Ascending aorta (tissue), 2 donors: ENCODE measurements at regions not wholly inside any gene's neighbourhood (a gene's known extent, or its start where the extent isn't known, plus 50 kb on each side); places are given as distances from the start of the nearest gene placed in this dataset.
"Not testable (repeated sequence)": the region's sequence is repeated elsewhere in the genome, so short reads cannot be mapped to it uniquely, and the experiment has no call there.

ENCODE experiments used
- DNase-seq, 2 donors: peaks; one replicate each; pipeline ENCODE4 v3.0.0-alpha.2; 2019; ENCODE audit warnings: low spot score in 2 of 2
- H3K27ac ChIP-seq, 2 donors: fragments of 200-600 bp; sonication (generic); one replicate each; pipeline ENCODE4 v1.5.1; 2016 to 2017; ENCODE audit warnings: mild to moderate bottlenecking in 1 of 2
- H3K27me3 ChIP-seq: fragments of 200-600 bp; sonication (generic); one replicate; pipeline ENCODE4 v1.5.1; 2017
- H3K36me3 ChIP-seq, 2 donors: fragments of 200-600 bp; sonication (generic); one replicate each; pipeline ENCODE4 v1.5.1; 2016
- H3K4me1 ChIP-seq, 2 donors: fragments of 200-600 bp; sonication (generic); one replicate each; pipeline ENCODE4 v1.5.1; 2016 to 2017; ENCODE audit warnings: mild to moderate bottlenecking in 1 of 2
- H3K4me3 ChIP-seq, 2 donors: fragments of 200-600 bp; sonication (generic); one replicate each; pipeline ENCODE4 v1.5.1; 2016 to 2017; ENCODE audit warnings: mild to moderate bottlenecking in 1 of 2
- H3K9me3 ChIP-seq, 2 donors: fragments of 200-600 bp; sonication (generic); one replicate each; pipeline ENCODE4 v1.5.1; 2016
- intact Hi-C: fragments of 100-400 bp; cut with DNase I; formaldehyde crosslinking; loops from one replicate; pipeline ENCODE4 v1.15.1; 2023
- TF ChIP-seq, protein P1 (sequence below), 3 experiments: fragments of 200-600 bp in 2 of 3; fragments of 450-650 bp in 1 of 3; sonication (generic) in 2 of 3; IDR thresholded peaks; one replicate each; pipeline ENCODE4 v1.5.1; 2016 to 2019; ENCODE audit warnings: antibody characterized with exemption in 3 of 3, mild to moderate bottlenecking in 1 of 3, moderate library complexity in 1 of 3

DNA sequence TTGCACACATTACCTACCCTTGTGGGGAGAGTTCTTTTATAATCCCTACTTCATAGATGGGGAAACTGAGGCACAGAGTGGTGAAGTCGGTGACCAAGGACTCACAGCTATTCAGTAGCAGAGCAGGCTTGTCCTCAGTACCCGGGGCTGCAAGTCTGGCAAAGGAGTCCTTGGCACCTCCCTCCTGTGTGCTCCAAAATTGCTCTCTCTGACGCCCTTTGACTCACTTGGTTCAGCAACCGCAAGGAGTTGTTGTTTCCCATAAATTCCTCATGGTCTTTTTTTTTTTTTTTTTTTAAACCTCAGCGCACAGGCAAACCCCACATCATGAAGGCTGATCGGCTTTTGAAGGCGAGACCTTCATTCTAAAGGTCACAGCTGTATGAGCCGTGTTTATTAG is 143.2 kb downstream of the CEBPB start:
- Histone ChIP-seq H3K27ac (no peak overlapping the region), H3K36me3 (no peaks in the 10 kb centered on the region), H3K9me3 (no peaks in the 10 kb centered on the region), H3K4me3 (no peak overlapping the region), H3K4me1 (no peaks in the 10 kb centered on the region), H3K27me3 (no peaks in the 10 kb centered on the region)
- no peak for DNase-seq
- intact Hi-C loops: no loop called here
- TF ChIP-seq, protein P1, sequence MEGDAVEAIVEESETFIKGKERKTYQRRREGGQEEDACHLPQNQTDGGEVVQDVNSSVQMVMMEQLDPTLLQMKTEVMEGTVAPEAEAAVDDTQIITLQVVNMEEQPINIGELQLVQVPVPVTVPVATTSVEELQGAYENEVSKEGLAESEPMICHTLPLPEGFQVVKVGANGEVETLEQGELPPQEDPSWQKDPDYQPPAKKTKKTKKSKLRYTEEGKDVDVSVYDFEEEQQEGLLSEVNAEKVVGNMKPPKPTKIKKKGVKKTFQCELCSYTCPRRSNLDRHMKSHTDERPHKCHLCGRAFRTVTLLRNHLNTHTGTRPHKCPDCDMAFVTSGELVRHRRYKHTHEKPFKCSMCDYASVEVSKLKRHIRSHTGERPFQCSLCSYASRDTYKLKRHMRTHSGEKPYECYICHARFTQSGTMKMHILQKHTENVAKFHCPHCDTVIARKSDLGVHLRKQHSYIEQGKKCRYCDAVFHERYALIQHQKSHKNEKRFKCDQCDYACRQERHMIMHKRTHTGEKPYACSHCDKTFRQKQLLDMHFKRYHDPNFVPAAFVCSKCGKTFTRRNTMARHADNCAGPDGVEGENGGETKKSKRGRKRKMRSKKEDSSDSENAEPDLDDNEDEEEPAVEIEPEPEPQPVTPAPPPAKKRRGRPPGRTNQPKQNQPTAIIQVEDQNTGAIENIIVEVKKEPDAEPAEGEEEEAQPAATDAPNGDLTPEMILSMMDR (IDR thresholded peaks at IDR 0.05): no peak

GRCh38 chr20:50334512-50334911 is 143.9 kb downstream of the CEBPB start:
- DNase-seq, H3K36me3 ChIP-seq, intact Hi-C loops, H3K9me3 ChIP-seq, H3K27me3 ChIP-seq, H3K4me3 ChIP-seq, H3K4me1 ChIP-seq, H3K27ac ChIP-seq: not testable (repeated sequence)

DNA sequence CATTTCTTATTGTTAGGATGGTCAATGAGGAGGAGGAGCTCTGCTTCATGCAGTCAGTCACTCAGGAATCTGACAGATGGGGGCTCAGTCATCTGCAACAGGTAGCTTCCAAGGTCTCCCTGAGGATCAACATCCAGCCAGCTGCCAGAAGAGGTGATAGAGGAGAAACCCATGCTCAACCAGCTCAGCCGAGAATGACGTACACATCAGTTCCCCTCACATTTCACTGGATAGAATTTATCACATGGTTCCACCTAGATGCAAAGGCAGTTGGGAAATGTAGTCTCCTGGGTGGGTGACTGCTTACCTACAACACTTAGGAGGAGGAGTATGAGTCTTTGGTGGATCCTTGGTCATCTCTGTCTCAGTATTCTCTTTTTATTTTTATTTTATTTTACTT is 144.5 kb downstream of the CEBPB start:
- H3K4me1 ChIP-seq: no peaks in the 10 kb centered on the region
- DNase-seq: no peak
- no peaks in the 10 kb centered on the region for H3K9me3 ChIP-seq
- intact Hi-C loops: no loop called here
- TF ChIP-seq, protein P1 (IDR thresholded peaks at IDR 0.05): no peak
- no peak overlapping the region for H3K4me3 ChIP-seq
- H3K27ac ChIP-seq: no peak overlapping the region
- H3K36me3 ChIP-seq: no peaks in the 10 kb centered on the region
- no peaks in the 10 kb centered on the region for H3K27me3 ChIP-seq

- Histone ChIP-seq H3K27ac (no peak overlapping the region), H3K4me3 (no peak overlapping the region), H3K9me3 (no peaks in the 10 kb centered on the region), H3K27me3 (no peaks in the 10 kb centered on the region), H3K4me1 (no peaks in the 10 kb centered on the region), H3K36me3 (no peaks in the 10 kb centered on the region)
- DNase-seq: no peak
- TF ChIP-seq, protein P1 (IDR thresholded peaks at IDR 0.05): no peak
- intact Hi-C loops: no loop called here
These were observed 145.2 kb downstream of the CEBPB start for GRCh38 chr20:50335866-50336265.

DNA sequence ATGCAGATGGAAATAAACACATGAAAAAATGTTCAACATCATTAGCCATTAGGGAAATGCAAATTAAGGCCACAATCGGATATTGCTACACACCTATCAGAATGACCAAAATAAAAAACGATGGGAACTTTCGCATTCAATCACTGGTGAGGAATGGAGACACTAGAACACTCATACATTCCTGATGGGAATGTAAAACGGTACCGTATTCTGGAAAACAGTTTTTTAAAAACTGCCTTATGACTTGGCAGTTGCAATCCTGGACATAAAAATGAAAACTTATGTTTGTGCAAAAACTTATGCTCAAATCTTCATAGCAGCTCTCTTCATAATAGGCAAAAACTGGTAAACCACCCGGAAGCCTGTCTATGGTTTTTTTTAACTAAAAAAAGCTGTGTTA is 146.0 kb downstream of the CEBPB start:
- no peak for DNase-seq
- Histone ChIP-seq H3K9me3 (no peaks in the 10 kb centered on the region), H3K27ac (no peak overlapping the region), H3K36me3 (no peaks in the 10 kb centered on the region), H3K27me3 (no peaks in the 10 kb centered on the region), H3K4me3 (no peak overlapping the region), H3K4me1 (no peaks in the 10 kb centered on the region)
- intact Hi-C loops: no loop called here
- TF ChIP-seq, protein P1 (IDR thresholded peaks at IDR 0.05): no peak

GRCh38 chr20:50337521-50338466 is 147.2 kb downstream of the CEBPB start:
- no peak for DNase-seq
- no peaks in the 10 kb centered on the region for H3K9me3 ChIP-seq
- intact Hi-C loops: no loop called here
- H3K4me1 ChIP-seq: no peaks in the 10 kb centered on the region
- no peaks in the 10 kb centered on the region for H3K36me3 ChIP-seq
- no peak overlapping the region for H3K27ac ChIP-seq
- no peak overlapping the region for H3K4me3 ChIP-seq
- no peaks in the 10 kb centered on the region for H3K27me3 ChIP-seq
- TF ChIP-seq, protein P1 (IDR thresholded peaks at IDR 0.05): no peak
